ENCODE measurements at regions not wholly inside any gene's neighbourhood (a gene's known extent, or its start where the extent isn't known, plus 50 kb on each side); places are given as distances from the start of the nearest gene placed in this dataset.

GRCh38 chr2:241941691-241942301 lies 72.3 kb downstream of the RTP5 start:
- no peak for DNase-seq (ENCODE audit: extremely low read depth in 1 of 11, low read depth in 9 of 11, low spot score in 4 of 11)

DNA sequence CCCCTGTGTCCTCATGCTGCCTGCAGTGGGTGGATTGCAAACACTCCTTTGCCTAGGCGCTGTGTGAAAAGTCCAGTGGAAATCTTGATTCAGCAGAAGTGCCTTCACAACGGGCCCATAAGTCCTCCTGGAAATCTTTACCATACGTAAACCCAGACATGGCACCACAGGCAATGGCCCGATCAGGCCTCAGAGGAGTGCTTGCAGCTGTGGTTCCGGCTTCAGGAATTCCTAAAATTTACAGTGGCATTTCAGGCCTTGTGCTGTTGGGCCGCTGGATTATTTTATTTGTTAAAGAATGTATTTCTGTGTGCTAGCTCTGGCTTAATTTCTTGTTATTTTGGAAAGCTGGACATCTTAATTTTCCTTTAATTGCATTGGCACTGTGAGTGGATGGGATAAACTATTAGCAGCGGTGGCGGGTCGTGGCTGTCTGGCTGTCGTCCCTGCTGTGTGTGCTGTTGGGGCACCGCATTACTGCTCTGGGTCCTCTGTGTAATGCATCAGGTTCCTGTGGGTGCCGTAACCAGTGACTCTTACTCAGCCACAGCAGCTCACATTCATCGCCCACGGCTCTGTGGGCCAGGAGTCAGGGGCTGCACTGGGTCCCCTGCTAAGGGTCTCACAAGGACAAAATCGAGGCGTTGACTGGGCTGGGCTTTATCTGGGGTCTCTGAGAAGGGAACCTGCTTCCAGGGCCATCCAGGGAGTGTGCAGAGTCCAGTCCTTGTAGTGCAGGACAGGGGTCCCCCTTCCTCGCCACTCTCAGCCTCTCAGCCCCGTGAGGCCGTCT lies 73.1 kb downstream of the RTP5 start:
- no peak for DNase-seq (ENCODE audit: extremely low read depth in 1 of 11, low read depth in 9 of 11, low spot score in 4 of 11)

- no peak for DNase-seq (ENCODE audit: extremely low read depth in 1 of 11, low read depth in 9 of 11, low spot score in 4 of 11)
Measured at GRCh38 chr2:241943209-241943850, 73.8 kb downstream of the RTP5 start.

DNA sequence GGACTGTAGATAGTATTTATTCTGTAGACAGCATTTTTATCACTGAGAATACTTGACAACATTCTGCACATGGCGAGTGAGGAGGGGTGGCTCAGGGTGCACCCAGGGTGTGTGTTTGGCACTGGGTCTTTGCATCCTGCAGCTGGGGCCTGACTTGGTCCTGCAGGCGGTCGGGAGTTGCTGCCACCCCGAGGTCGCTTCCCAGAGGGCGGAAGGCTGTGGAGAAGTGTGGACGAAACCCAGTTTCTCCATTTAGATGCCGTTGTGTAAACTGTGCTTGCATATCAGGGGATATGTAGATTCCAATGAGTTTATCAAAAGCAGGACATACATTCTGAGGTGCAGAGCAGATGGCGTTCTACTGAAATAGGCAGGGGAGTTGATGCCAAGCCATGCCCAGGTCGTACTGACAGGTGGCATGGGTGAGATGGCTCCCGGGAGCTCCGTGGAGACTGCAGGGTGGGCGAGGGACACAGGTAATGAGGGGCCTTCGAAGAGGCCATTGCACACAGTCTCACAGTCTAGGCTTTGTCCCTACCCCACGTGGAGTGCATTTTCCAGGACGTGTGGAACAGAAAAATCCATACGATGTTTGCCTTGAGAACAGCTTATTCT lies 74.5 kb downstream of the RTP5 start:
- DNase-seq (ENCODE audit: extremely low read depth in 1 of 11, low read depth in 9 of 11, low spot score in 4 of 11): no peak

GRCh38 chr2:241944821-241945220 lies 75.3 kb downstream of the RTP5 start:
- DNase-seq (ENCODE audit: extremely low read depth in 1 of 11, low read depth in 9 of 11, low spot score in 4 of 11): no peak

DNA sequence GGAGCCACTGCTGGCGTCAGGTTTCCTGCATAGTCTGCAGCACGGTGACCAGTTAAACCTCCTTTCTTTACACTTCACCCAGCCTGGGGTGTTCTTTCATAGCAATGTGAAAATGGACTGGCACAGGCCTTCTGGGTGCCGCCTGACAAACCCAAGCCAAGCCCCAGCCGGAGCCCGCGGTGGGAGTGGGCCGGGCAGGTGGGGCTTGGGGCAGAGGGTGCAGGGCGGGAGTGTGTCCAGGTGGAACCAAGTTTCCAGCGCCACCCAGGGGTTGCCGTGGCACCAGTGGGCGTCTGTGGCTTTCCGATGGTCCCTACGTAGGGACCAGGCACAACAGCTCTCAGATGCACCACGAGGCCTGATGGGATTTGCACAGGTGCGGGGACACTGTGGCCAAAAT lies 75.8 kb downstream of the RTP5 start:
- DNase-seq (ENCODE audit: extremely low read depth in 1 of 11, low read depth in 9 of 11, low spot score in 4 of 11): no peak

DNA sequence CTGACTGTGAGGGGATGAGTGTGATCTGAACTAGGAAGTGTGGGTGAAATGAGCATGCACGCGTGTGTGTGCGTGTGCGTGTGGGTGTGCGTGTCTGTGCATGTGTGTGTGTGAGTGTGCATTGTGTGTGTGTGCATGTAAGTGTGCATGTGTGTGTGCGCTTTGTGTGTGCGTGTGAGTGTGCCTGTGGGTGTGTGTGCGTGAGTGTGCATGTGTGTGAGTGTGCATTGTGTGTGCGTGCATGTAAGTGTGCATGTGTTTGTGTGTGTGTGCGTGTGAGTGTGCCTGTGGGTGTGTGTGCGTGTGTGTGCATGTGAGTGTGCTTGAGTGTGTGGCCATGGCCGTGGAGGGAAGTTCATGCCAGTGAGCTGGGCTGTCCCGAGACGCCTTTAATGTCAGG lies 76.3 kb downstream of the RTP5 start:
- no peak for DNase-seq (ENCODE audit: extremely low read depth in 1 of 11, low read depth in 9 of 11, low spot score in 4 of 11)

- no peak for DNase-seq (ENCODE audit: extremely low read depth in 1 of 11, low read depth in 9 of 11, low spot score in 4 of 11)
Measured at GRCh38 chr2:241946306-241947003, 76.9 kb downstream of the RTP5 start.

DNA sequence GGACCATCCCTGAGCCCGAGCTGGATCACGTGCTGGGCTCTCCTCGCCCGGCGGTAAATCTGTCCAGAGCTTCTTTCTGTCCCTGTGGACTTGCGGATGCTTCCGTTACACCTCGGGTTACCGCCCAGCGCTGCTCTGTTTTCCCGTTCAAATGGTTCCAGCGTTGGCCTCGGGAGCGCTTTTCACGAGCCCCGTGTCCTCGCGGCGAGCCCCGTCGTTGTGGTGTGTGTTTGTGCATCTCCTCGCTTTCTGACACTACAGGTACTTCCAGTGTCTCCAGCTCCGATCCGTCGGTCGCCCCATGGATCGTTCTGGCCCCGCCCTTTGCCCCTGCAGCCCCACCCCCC lies 77.4 kb downstream of the RTP5 start:
- no peak for DNase-seq (ENCODE audit: extremely low read depth in 1 of 11, low read depth in 9 of 11, low spot score in 4 of 11)

DNA sequence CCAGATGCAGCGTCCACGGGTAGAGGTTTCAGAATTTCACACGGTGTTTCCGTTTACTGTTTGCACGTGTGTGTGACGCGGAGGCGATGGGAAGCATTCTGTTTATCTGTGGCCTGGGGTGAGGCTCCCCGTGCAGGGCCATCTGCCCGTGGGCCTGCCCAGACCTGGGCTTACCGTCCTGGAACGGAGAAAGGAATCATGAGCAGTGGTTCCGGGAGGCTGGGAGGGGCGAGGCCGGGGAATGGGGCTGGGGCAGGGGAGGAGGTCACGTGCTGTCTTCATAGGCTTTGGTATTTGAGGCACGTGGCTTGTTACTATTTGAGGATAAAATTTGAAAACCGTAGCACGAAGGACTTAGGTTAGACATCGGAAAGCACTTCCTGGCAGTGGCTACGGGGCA lies 77.9 kb downstream of the RTP5 start:
- no peak for DNase-seq (ENCODE audit: extremely low read depth in 1 of 11, low read depth in 9 of 11, low spot score in 4 of 11)

- no peak for DNase-seq (ENCODE audit: extremely low read depth in 1 of 11, low read depth in 9 of 11, low spot score in 4 of 11)
Measured at GRCh38 chr2:241947876-241948275, 78.3 kb downstream of the RTP5 start.

DNA sequence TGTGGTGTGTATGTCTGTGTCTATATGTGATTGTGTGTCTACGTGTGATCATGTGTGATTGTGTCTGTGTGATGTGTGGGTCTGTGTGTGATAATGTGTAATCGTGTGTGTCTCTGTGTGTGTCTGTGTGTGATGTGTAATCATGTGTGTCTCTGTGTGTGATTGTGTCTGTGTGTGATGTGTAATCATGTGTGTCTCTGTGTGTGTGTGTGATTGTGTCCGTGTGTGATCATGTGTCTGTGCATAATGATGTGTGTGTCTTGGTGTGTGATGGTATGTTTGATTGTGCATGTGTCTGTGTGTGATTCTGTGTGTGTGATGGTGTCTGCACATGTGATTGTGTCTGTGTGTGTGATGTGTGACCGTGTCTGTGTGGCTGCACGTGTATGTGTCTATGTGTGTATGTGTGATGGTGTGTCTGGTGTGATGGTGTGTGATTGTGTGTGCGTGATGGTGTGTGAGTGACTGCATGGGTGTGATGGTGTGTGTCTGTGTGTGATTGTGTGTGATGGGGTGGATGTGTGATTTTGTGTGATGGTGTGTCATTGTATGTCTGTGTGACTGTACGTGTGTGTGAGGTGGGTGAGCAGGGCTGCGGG lies 78.9 kb downstream of the RTP5 start:
- DNase-seq (ENCODE audit: extremely low read depth in 1 of 11, low read depth in 9 of 11, low spot score in 4 of 11): no peak

- DNase-seq (ENCODE audit: extremely low read depth in 1 of 11, low read depth in 9 of 11, low spot score in 4 of 11): no peak
Measured at GRCh38 chr2:241948901-241949735, 79.6 kb downstream of the RTP5 start.

DNA sequence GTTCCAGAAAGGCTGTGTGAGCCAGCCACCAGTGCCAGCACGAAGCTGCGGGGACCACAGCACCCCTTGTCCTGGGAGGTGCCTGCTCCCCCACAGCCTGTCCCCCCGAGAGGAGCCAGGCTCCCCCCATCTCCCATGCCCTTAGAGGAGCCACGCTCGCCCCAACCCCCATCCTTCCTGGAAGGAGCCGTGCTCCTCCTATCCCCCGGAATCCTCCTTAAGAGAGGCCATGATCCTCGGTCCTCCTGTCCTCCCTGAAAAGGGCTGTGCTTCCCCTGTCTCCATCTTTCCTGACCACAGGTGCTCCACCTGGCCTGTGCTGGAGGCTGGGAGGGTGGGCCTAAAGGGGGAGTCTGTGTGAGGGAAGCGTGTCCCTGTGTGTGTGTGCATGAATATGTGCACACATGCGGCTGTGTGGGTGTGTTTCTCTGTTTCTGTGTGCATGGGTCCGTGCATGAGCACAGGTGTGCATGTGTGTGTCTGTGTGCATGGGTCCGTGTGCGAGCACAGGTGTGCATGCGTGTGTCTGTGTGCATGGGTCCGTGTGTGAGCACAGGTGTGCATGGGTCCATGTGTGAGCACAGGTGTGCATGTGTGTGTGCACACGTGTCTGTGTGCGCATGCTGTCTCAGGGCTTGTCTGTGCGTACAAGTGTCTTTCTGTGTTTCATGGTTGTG lies 80.3 kb downstream of the RTP5 start:
- DNase-seq (ENCODE audit: extremely low read depth in 1 of 11, low read depth in 9 of 11, low spot score in 4 of 11): no peak

DNA sequence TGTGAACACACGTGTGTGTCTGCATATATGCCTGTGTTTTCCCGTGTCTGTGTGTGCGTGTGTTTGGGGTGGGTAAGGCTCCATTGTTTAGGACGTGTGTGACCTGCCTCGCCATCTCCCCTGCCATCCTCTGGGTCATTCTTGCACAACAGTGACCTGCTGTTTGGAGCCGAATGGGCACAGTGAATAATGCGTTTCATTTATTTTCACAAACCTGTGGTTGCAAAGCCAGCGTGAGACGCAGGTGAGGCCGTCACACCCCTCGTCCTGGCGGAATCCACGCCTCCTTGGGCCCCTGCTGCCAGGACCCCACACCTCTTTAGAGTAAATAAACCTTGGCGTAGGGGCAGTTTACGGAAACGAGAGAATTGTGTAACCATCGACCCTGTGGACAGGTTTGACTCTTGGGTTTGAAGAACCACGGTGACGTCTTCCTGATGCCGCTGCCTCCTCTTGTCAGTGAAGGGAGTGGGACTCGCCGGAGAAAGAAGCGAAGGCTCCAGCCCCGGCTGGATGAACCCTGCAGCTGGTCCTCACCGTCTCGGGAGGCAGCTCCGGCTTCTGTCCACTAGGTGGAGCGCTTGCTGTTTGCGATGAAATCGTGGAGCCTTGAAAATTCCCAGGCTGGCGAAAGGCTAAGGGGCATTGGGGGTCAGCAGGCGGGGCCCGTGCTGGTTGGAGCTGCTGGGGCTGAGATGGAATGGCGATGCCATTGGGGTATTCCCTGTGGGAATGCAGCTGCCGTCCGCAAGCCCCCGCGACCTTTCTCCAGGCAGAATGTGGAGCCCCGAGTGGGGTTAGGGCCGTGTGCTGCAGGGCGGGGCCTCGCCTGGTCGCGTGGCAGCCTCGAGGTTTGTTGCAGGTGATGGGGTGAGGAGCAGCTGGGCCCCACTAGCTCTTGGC lies 81.1 kb downstream of the RTP5 start:
- peak in 10 of 11 donors; percentile 31 to 80 (median 67) for DNase-seq (ENCODE audit: extremely low read depth in 1 of 11, low read depth in 9 of 11, low spot score in 4 of 11)

GRCh38 chr2:241951316-241951700 lies 81.8 kb downstream of the RTP5 start:
- DNase-seq (ENCODE audit: extremely low read depth in 1 of 11, low read depth in 9 of 11, low spot score in 4 of 11): no peak

- no peak for DNase-seq (ENCODE audit: extremely low read depth in 1 of 11, low read depth in 9 of 11, low spot score in 4 of 11)
Measured at GRCh38 chr2:241951920-241952319, 82.4 kb downstream of the RTP5 start.

Data from renal cortex interstitium (tissue), 11 donors.